Activated T-cell treated with anti-CD3 and anti-CD28 coated beads, Interleukin-2, amount 50 U/mL, for 48 hours (primary cell): ENCODE measurements at regions not wholly inside any gene's neighbourhood (a gene's known extent, or its start where the extent isn't known, plus 50 kb on each side); places are given as distances from the start of the nearest gene placed in this dataset.
"Not testable (repeated sequence)": the region's sequence is repeated elsewhere in the genome, so short reads cannot be mapped to it uniquely, and the experiment has no call there.

ENCODE experiments used
- DNase-seq, 2 experiments: peaks; one replicate each; pipeline ENCODE4 v3.0.0-alpha.2; 2020

DNA sequence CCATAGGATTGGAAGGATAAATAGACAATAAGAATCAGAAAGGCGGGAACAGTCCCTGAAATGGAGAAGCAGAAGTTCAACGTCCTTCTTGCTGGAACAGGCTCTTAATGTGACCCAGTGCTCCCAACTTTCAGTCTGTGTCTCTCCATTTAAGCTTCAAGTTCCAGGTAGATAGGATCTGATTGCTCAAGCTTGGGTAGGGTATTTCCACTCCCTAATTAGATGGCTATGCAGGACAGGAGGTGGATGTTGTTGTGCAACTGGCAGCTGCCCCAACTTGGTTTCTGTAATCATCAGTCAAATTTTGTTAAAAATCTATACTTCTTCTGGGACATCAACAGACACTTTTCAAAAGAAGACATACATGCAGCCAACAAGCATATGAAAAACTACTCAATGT, 266.2 kb downstream of the C12orf75 start:
- no peak for DNase-seq

DNA sequence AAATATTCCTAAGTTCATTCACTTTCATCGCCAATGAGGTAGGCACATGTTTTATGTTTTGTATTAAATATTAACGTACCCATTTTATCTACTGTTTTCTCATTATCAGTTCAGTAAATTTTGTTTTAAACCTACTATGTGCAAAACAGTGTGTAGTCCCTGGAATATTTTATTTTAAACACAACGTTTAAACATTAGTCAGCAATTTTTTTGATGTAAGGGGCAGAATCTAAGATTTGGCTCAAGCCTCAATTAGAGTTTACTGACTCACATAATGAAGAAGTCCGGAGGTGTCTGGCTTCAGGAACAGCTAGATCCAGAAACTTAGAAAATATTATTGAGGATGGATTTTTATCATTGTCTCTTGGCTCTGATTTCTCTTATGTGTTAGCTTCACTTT, 267.5 kb downstream of the C12orf75 start:
- no peak for DNase-seq

DNA sequence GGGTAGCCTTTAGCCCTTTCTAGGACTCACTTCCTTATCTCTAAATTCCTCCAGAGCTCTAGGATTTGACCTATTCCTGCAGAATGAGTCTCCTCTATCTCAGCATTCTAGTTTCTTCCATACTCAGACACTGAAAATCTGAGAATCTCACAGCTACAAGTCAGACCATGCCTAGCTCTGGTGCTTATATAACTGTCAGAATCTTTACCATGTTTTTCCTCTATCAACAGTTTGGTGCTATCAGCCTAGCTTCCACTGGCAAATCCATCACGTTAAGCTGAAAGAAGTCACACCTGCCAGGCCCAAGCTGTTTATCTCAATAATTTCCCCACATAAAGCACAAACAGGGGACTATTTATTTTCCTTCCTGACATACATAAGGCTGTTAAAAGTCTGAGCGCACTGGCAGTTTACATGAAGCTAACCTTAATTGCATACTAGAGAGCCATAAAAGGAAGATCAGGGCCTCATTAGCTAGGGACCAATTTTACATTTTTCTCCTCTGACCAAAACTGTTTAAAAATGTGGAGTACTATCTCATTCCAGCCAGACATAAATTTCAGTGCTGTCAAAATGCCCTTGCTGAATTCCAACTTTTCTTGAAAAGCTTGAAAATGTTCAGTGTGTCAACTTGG, 270.5 kb downstream of the C12orf75 start:
- DNase-seq = no peak

GRCh38 chr12:105602312-105602711, 271.8 kb downstream of the C12orf75 start:
- not testable (repeated sequence) for DNase-seq

GRCh38 chr12:105604281-105604680, 273.8 kb downstream of the C12orf75 start:
- not testable (repeated sequence) for DNase-seq

- DNase-seq = not testable (repeated sequence)
These were observed 276.1 kb downstream of the C12orf75 start for GRCh38 chr12:105606613-105607012.

DNA sequence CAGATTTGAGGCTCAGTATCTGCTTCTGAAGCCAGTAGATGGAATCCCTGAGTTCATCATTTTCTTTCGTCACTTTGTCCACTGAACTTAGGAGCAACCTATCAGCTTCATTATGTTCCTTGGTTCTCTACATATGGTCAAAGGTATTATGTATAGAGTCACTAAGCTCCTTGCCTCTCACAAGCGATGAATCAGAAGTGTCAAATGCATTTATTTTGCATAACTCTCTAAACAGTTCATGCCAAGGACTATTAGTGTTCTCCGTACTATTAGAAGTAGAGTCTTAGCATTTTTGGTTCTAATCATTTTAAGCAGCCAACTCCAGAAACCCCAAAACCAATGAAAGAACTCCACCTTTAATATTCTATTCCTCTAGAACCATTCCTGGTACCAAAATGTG, 278.5 kb downstream of the C12orf75 start:
- DNase-seq = not testable (repeated sequence)

- DNase-seq = no peak
These were observed 280.0 kb downstream of the C12orf75 start for GRCh38 chr12:105610459-105610858.

- DNase-seq = no peak
These were observed 280.8 kb downstream of the C12orf75 start for GRCh38 chr12:105611340-105611739.

- no peak for DNase-seq
These were observed 282.8 kb downstream of the C12orf75 start for GRCh38 chr12:105613269-105613668.

DNA sequence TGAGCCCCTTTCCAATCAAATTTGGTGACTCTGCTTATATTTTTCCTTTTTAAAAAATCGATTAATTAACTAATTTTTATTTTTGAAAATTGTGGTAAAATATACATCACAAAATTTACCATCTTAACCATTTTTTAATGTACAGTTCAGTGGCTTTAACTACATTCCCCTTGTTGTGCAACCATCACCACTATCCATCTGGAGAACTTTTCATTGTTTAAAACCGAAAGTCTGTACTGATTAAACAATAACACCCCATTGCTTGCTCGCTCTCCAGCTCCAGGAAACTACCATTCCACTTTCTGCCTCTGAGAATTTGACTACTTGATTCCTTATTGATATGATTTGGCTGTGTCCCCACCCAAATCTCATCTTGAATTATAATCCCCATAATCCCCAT, 283.4 kb downstream of the C12orf75 start:
- DNase-seq = no peak

GRCh38 chr12:105616971-105617540, 286.6 kb downstream of the C12orf75 start:
- DNase-seq = no peak

- no peak for DNase-seq
These were observed 291.7 kb downstream of the C12orf75 start for GRCh38 chr12:105622220-105622619.

- no peak for DNase-seq
These were observed 292.6 kb downstream of the C12orf75 start for GRCh38 chr12:105622846-105623736.

DNA sequence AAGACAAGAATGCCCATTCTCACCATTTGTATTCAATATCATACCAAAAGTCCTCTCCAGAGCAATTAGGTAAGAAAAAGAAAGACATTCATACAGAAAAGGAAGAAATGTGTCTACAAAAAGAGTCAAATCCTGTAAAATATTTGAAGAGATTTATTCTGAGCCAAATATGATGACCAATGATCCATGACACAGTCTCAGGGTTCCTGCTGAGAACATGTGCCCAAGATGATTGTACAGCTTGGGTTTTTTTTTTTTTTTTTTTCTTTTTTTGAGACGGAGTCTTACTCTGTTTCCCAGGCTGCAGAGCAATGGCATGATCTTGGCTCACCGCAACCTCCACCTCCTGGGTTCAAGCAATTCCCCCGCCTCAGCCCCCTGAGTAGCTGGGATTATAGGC, 296.2 kb downstream of the C12orf75 start:
- DNase-seq = no peak

GRCh38 chr12:105637470-105637869, 307.0 kb downstream of the C12orf75 start:
- DNase-seq = no peak

DNA sequence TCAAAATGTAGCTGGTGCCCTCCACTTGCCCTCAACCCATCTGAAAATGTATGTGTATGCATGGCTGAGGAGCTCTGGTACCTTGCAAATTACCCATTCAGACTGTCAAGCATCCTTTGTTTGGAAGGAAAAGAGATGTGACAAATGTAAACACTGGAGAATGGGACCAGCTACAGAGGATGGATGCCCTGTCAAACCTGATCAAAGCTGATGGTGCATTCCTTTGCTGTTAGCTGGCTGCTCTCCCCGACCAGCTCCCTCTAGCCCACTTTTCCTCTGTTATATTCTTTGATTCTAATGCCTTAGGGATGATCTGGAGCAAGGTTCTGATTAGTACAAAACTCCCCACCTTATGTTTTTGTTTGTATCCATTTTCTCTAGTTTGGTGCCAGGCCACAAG, 310.3 kb downstream of the C12orf75 start:
- no peak for DNase-seq

DNA sequence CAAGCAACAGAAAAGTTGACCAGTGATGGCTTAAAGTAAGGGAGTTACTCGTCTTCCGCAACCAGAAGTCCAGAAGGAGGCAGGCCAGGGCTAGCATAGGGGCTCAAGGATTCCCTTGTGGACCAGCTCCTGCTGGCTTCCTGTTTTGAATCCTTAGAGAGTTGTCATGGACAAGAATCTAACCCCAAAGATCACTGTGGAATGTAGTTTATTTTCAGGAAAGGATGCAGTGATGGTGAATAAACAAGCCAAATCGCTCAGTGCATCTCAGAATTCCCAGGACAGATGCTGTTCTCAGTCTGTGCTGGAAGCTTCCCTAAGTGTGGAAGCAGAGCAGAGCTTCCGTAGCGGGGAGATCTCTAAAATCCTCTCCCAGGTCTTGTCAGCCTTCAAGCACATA, 311.3 kb downstream of the C12orf75 start:
- no peak for DNase-seq

- no peak for DNase-seq
These were observed 314.3 kb downstream of the C12orf75 start for GRCh38 chr12:105644770-105645169.

DNA sequence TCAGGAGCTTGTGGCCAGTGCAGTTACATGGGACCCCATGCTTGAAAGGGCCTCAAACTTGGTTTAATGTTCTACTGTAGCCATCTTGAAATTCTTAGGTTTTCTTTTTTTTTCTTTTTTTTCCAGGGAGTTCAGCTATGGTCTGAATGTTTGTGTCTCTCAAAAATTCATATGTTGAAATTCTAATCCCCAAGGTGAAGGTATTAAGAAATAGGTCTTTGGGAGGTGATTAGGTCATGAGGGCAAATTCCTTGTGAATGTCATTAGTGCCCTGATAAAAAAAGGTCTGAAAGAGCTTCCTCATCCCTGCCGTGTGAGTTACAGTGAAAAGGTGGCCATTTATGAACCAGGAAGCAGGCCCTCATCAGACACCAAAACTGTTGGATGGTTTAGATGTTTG, 324.1 kb downstream of the C12orf75 start:
- DNase-seq = no peak

DNA sequence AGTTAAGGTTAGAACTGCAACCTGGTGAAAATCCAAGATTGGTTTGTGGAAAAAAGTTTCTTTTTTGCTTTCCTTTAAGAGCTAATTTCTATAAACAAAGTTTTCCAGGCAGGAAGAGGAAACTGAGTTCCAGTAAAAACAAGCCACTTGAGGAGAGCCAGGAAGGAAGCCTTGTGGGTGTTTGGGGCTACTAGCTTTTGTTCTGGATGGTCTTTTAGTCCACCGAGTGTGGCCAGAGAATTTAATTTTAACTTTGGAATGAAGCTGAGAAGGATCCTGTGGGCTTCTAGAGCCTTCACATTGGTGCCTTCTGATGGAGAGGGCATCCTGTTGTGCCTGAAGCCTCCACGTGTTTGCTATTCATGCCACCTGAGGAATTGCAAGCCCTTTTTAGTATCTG, 327.9 kb downstream of the C12orf75 start:
- DNase-seq = no peak

DNA sequence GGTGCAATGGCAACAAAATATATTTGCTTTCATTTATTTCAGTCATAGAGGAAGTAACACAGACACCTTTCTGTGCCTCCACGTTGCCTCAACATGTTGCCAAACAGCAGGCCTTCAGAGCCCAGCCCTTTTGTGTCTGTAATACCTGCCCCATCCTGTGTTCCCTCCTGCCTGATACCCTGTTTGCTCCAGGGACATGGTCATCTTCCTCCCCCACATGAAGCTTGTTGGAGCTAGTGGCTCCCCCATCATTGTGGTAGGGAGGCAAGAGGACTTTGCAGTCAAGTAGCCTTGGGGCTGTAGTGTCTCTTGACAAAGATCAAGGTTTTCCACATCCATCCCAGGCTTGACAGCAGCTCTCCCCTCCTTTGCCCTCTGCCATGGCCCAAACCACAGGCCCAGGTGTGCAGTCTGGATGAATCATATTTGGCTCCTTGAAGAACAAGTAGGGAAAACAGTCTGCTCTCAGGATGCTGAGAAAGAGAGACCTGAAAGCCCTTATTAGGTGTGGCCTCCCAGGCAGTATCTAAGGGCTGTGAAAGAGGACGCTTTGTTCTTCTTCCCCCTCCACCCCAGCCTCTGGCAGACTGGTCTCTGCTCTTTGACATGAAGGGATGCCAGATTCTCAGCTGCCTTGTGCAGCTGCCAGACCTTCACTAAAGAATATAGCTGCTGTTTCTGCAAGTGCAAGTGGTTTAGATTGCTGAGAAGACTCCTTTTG, 329.0 kb downstream of the C12orf75 start:
- no peak for DNase-seq

DNA sequence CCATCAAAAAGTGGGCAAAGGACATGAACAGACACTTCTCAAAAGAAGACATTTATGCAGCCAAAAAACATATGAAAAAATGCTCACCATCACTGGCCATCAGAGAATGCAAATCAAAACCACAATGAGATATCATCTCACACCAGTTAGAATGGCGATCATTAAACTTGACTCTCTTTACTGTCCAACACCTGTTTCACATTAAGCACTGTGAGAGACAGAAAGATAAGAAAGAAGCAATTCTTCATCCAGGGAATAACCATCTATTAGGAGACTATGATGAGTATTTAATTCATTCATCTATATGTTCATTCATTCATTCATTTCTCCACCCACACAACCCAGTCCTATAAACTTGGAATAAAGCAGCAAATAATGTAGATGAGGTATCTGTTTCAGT, 334.3 kb downstream of the C12orf75 start:
- not testable (repeated sequence) for DNase-seq
